ENCODE measurements at regions not wholly inside any gene's neighbourhood (a gene's known extent, or its start where the extent isn't known, plus 50 kb on each side); places are given as distances from the start of the nearest gene placed in this dataset.

DNA sequence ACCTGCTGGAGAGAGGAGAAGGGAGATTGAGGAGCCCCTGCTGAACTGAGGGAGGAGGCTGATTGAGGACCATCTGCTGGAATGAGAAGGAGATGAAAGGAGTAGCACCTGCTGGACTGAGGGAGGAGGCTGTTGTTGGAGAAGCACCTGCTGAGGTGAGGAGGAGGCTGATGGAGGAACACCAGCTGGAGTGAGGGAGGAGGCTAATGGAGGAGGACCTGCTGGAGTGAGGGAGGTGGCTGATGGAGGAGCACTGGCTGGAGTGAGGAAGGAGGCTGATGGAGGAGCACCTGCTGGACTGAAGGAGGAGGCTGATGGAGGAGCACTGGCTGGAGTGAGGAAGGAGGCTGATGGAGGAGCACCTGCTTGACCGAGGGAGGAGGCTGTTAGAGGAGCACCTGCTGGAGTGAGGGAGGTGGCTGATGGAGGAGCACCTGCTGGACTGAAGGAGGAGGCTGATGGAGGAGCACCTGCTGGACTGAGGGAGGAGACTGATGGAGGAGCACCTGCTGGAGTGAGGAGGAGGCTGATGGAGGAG, 409.2 kb upstream of the MYT1L start:
- no peak overlapping the region for H3K4me3 Mint-ChIP-seq
- no peak overlapping the region for H3K27ac Mint-ChIP-seq
- intact Hi-C loops (cut with micrococcal nuclease), result no loop called here
- H3K36me3 Mint-ChIP-seq (ENCODE audit: low read depth), result no peaks in the 10 kb centered on the region
- H3K4me1 Mint-ChIP-seq, result no peaks in the 10 kb centered on the region
- DNase-seq, result no peak
- H3K27me3 Mint-ChIP-seq, result no peaks in the 10 kb centered on the region
- no peaks in the 10 kb centered on the region for H3K9me3 Mint-ChIP-seq

DNA sequence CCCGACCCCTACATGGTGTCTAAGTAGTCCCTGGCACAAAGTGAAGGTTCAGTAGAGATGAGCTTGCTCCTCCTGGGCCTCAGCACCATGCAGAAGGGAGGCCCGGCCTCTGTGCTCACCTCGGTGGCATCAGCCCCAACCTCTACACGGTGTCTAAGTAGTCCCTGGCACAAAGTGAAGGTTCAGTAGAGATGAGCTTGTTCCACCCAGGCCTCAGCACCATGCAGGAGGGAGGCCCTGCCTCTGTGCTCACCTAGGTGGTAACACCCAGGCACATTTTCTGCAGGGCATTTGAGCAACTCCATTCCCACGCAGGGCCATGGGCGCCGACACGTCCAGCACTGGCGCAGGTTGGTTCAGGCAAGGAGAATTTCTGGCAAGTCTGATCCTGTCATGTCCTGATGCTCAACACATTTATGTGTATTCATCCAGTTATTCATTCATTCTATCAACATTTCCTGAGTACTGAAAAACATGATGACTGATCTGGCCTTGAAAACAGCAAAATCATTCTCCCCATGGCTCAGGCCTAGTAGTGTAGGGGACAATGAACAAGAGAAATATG, 408.2 kb upstream of the MYT1L start:
- no peaks in the 10 kb centered on the region for H3K4me1 Mint-ChIP-seq
- peaks cover 1% of the 10 kb centered on the region for H3K27me3 Mint-ChIP-seq
- H3K36me3 Mint-ChIP-seq (ENCODE audit: low read depth), result no peaks in the 10 kb centered on the region
- H3K27ac Mint-ChIP-seq, result no peak overlapping the region
- no peak for DNase-seq
- H3K9me3 Mint-ChIP-seq, result no peaks in the 10 kb centered on the region
- no peak overlapping the region for H3K4me3 Mint-ChIP-seq
- intact Hi-C loops (cut with micrococcal nuclease), result no loop called here

DNA sequence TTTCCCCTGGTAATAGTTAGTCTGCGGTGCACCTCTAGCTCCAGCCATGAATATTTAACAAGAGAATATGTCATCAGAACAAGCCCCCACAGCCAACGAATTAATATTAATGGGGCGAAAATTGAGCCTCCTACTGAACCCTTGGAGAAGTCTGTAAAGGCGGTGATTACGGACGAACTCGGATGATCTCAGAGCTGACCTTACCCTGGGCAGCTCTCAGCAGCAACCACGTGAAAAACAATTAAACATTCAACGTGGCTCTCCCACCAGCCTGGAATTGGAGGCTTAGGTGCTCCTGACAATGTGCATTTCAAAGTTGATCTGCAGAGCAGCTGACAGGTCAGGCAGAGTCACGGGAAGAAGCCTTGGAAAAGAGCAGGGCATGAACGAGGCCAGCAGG, 407.6 kb upstream of the MYT1L start:
- Mint-ChIP-seq H3K4me3 (no peak overlapping the region), H3K9me3 (no peaks in the 10 kb centered on the region), H3K4me1 (no peaks in the 10 kb centered on the region), H3K27ac (no peak overlapping the region), H3K36me3 (ENCODE audit: low read depth) (no peaks in the 10 kb centered on the region), H3K27me3 (peaks cover 1% of the 10 kb centered on the region)
- intact Hi-C loops (cut with micrococcal nuclease), result no loop called here
- no peak for DNase-seq

DNA sequence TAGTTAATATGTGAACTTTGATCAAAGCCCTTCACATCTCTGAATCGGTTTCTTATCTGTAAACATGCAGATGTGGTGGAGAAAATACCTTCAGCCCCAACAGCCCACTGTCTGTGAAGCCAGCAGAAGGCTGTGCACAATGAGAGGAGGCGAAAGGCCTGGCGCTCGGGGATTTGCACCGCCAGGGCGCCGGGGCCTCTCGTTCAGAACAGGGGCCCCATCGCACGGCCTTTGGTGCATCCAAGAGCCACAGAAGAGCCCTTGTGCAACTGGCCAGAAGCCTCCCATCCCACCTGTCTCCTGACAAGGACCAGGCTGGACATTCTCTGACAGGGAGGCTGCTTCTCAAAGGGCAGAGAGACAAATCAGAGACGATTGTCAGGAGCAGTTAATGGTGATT, 407.2 kb upstream of the MYT1L start:
- H3K9me3 Mint-ChIP-seq, result no peaks in the 10 kb centered on the region
- peaks cover 1% of the 10 kb centered on the region for H3K27me3 Mint-ChIP-seq
- no peaks in the 10 kb centered on the region for H3K36me3 Mint-ChIP-seq (ENCODE audit: low read depth)
- DNase-seq, result no peak
- intact Hi-C loops (cut with micrococcal nuclease), result no loop called here
- H3K4me3 Mint-ChIP-seq, result no peak overlapping the region
- no peaks in the 10 kb centered on the region for H3K4me1 Mint-ChIP-seq
- no peak overlapping the region for H3K27ac Mint-ChIP-seq

DNA sequence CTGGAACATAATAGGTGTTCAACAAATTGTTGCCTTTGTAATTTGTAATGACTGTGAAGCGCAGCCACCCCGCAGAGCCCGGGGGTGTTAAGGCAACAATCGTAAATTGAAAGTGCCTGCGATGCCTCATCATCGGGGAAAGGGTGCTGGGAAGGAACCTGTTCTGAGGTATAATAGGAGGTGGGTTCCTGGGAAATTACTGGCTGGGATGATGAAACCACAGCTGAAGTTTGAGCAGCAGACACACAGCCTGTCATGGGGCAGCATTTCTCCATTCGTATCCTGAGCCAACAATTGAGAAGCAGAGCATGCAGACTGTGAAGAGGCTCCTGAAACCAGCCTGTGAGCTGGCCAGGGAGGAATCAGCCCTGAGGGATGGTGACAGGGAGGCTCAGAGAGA, 404.0 kb upstream of the MYT1L start:
- no peaks in the 10 kb centered on the region for H3K36me3 Mint-ChIP-seq (ENCODE audit: low read depth)
- H3K27me3 Mint-ChIP-seq, result peaks cover 1% of the 10 kb centered on the region
- intact Hi-C loops (cut with micrococcal nuclease), result no loop called here
- H3K4me1 Mint-ChIP-seq, result no peaks in the 10 kb centered on the region
- DNase-seq, result no peak
- H3K27ac Mint-ChIP-seq, result no peak overlapping the region
- H3K9me3 Mint-ChIP-seq, result no peaks in the 10 kb centered on the region
- H3K4me3 Mint-ChIP-seq, result no peak overlapping the region

DNA sequence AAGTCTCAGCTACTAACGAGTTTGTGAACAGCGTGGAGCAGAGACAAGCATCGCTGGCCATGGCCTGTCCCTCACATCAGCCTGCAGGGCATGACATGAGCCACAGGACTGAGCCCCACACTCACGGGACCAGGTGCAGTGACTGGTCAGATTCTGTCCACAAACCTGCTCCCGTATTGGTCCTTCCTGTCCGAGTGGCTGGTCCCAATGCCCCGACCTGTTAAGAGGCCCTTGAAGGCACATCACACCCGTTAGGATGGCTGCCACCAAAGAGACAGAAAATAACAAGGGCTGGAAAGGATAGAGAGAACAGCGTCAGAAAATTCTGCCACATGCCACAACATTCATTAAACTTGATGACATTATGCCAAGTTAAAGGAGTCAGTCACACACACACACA, 403.2 kb upstream of the MYT1L start:
- Mint-ChIP-seq H3K27me3 (peaks cover 1% of the 10 kb centered on the region), H3K4me1 (no peaks in the 10 kb centered on the region), H3K36me3 (ENCODE audit: low read depth) (no peaks in the 10 kb centered on the region), H3K27ac (no peak overlapping the region), H3K4me3 (no peak overlapping the region), H3K9me3 (no peaks in the 10 kb centered on the region)
- DNase-seq, result no peak
- intact Hi-C loops (cut with micrococcal nuclease), result no loop called here

DNA sequence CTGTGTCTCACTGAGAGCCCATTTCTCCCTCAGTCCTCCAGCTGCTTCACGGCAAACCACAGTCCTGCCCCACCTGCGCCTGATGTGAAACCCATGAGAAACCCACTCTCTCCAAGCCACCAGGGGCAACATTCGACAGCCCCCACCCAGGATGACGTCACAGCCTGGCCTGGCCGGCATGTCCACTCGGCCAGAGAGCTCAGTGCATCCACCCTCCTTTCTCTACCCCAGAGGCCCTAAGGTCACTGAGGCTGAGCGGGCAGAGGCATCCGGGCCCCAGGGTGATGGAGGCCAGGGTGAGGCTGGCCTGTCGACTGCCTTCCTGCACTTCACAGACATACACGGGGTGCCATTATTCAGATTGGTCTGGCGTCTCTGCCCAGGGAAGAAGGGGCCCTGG, 402.7 kb upstream of the MYT1L start:
- H3K27me3 Mint-ChIP-seq, result peaks cover 1% of the 10 kb centered on the region
- no peak overlapping the region for H3K4me3 Mint-ChIP-seq
- H3K27ac Mint-ChIP-seq, result no peak overlapping the region
- intact Hi-C loops (cut with micrococcal nuclease), result no loop called here
- no peaks in the 10 kb centered on the region for H3K36me3 Mint-ChIP-seq (ENCODE audit: low read depth)
- H3K9me3 Mint-ChIP-seq, result no peaks in the 10 kb centered on the region
- H3K4me1 Mint-ChIP-seq, result no peaks in the 10 kb centered on the region
- no peak for DNase-seq

DNA sequence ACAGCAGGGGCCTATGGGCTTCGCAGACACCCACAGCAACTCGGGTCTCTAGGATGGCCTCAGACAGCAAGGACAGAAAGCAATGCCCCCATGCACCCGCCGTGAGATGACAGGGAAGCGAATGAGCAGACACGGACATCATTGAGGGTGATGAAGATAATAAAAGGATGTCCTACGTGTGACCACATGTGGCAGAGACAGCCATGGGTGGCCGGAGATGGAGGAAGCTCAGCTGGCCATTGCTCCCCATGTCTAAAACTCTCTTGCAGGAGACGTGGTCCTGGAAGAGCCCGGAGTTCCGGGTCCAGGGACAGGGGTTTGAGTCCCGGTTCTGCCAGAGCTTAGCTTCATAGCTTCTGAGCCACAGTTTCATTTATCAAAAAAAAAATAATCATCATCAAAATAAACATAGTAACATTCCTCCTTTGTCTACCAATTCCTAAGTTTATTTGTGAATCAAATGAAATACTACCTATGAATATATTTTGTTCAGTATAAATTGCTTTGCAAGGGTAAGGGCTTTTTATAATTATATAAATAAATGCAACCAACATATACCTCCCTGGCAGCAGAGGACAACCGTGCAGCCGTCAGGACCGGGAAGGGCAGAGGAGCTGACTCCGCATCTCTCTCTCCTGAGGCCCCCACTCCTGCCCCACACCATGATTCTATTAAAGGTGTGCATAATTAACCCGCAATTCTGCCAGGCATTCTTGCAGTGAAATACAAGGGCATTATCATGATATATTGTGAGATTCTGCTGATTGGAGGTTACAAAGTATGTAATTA, 401.4 kb upstream of the MYT1L start:
- Mint-ChIP-seq H3K36me3 (ENCODE audit: low read depth) (no peaks in the 10 kb centered on the region), H3K9me3 (no peaks in the 10 kb centered on the region), H3K27ac (no peak overlapping the region), H3K4me3 (no peak overlapping the region), H3K4me1 (no peaks in the 10 kb centered on the region), H3K27me3 (peaks cover 1% of the 10 kb centered on the region)
- no peak for DNase-seq
- intact Hi-C loops (cut with micrococcal nuclease), result no loop called here

DNA sequence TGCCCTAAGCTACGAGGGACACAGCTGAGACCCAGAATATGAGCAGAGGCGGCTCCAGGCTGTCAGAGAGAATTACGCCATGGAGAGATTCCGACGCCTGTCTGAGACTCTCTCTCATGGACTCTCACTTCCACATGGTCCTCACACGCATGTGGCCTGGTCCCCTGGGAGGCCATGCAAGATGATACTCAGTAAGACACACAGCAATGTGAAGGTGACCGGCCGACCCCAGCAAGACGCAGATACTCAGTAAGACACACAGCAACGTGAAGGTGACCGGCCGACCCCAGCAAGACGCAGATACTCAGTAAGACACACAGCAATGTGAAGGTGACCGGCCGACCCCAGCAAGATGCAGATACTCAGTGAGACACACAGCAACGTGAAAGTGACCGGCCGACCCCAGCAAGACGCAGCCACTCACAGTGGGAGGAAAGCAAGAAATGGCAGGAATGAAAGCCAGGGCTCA, 400.8 kb upstream of the MYT1L start:
- no peaks in the 10 kb centered on the region for H3K9me3 Mint-ChIP-seq
- H3K4me1 Mint-ChIP-seq, result no peaks in the 10 kb centered on the region
- H3K27me3 Mint-ChIP-seq, result peaks cover 1% of the 10 kb centered on the region
- DNase-seq, result no peak
- intact Hi-C loops (cut with micrococcal nuclease), result no loop called here
- H3K27ac Mint-ChIP-seq, result no peak overlapping the region
- H3K4me3 Mint-ChIP-seq, result no peak overlapping the region
- no peaks in the 10 kb centered on the region for H3K36me3 Mint-ChIP-seq (ENCODE audit: low read depth)

DNA sequence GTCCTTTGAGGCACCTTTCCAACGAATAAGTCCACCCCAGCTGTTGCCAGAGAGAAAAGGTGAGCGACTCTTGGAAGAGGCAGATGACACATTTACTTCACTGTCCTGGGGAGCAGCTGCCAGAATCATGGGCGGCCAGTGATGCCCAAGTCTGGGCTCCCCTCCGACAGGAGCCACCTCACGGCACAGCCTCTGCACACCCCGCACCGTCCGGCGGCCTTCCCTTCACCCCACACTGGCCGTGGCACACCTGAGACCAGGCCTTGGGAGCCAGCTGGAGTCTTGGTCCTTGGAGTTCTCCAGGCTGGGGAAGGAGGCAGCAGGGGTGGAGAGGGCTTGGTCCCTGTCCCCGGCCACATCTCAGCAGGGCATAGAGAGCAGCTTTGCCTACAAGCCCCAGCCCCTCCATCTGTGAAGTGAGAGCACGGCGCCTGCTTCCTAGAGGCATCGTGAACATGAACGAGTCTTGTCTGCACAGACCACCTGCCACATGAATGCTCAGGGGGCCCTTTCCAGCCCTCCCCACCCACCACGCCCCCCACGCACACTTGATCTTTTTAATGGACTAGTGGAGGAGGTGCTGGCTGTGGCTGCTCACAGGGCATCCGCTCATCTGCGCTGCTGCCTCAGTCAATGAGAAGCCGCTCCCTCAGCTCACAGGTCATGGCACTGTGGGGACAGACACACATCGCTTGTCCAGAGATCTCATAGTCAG, 400.2 kb upstream of the MYT1L start:
- no peak overlapping the region for H3K4me3 Mint-ChIP-seq
- peaks cover 1% of the 10 kb centered on the region for H3K27me3 Mint-ChIP-seq
- intact Hi-C loops (cut with micrococcal nuclease), result no loop called here
- no peaks in the 10 kb centered on the region for H3K9me3 Mint-ChIP-seq
- no peak for DNase-seq
- no peaks in the 10 kb centered on the region for H3K36me3 Mint-ChIP-seq (ENCODE audit: low read depth)
- no peaks in the 10 kb centered on the region for H3K4me1 Mint-ChIP-seq
- no peak overlapping the region for H3K27ac Mint-ChIP-seq

DNA sequence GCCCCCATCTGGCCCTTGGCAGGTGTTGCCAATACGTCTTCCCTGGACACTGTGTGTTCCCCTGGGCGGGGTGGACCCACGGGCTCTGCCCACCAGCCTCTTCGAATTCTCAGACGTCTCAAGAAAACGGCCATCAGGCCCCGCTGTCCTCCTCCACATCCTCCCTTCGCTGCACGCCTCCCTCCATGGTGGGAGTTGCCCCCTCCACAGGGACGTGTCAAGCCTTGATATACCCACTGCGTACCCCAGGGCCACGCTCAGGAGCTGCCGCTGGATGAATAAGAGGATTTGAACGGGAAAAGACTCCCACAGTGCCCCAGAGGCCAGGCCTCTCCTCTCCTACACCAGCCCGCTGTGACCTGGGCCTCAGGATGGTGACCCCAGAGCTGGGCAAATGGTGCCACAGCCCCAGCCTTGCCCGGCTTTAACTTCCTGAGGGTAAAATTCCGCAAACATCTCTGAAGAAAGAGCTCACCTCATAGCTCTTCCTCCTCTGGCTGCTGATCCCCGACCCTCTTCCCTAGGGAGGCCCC, 399.3 kb upstream of the MYT1L start:
- Mint-ChIP-seq H3K9me3 (no peaks in the 10 kb centered on the region), H3K36me3 (ENCODE audit: low read depth) (no peaks in the 10 kb centered on the region), H3K27me3 (peaks cover 1% of the 10 kb centered on the region), H3K4me1 (no peaks in the 10 kb centered on the region), H3K27ac (no peak overlapping the region), H3K4me3 (no peak overlapping the region)
- DNase-seq, result no peak
- intact Hi-C loops (cut with micrococcal nuclease), result no loop called here

DNA sequence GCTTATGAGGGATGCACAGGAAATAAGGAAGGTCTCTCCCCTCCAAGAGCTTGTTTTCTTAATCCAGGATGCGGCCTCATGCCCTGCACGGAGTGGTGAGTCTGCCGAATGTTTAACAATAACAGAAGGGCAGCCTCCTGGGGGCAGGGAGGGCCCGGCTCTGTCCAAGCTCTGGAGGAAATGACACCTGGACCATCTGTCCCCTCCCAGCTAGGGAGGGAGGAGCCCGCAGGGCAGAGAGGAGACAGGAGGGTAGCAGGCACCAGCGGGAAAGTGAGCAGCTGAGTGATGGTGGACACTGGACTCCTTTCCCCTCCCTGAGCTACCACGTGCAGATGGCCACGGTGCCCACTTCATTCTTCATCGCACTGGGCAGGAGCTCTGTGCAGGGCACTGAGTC, 398.2 kb upstream of the MYT1L start:
- Mint-ChIP-seq H3K27me3 (no peaks in the 10 kb centered on the region), H3K9me3 (no peaks in the 10 kb centered on the region), H3K27ac (no peak overlapping the region), H3K4me3 (no peak overlapping the region), H3K36me3 (ENCODE audit: low read depth) (no peaks in the 10 kb centered on the region), H3K4me1 (no peaks in the 10 kb centered on the region)
- DNase-seq, result no peak
- intact Hi-C loops (cut with micrococcal nuclease), result no loop called here

DNA sequence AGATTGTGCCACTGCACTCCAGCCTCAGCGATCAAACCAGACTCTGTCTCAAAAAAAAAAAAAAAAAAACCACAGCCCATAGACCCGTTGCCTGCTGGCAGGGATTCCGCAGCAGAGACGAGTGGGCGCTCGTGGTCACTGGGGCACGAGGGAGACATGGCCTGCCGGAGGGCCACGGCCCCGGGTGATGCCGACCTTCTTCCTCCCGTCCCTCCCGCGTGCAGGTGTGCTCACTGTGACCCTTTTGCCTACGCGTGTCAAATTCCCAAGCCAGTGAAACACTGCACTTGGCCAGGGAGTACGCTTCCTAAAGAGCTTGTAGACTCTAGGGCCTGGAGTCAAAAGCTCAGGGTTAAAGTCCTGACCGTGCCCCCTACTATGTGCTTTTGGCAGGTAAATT, 397.6 kb upstream of the MYT1L start:
- Mint-ChIP-seq H3K4me3 (no peak overlapping the region), H3K27me3 (no peaks in the 10 kb centered on the region), H3K9me3 (no peaks in the 10 kb centered on the region), H3K27ac (no peak overlapping the region), H3K36me3 (ENCODE audit: low read depth) (no peaks in the 10 kb centered on the region), H3K4me1 (no peaks in the 10 kb centered on the region)
- intact Hi-C loops (cut with micrococcal nuclease), result no loop called here
- no peak for DNase-seq

DNA sequence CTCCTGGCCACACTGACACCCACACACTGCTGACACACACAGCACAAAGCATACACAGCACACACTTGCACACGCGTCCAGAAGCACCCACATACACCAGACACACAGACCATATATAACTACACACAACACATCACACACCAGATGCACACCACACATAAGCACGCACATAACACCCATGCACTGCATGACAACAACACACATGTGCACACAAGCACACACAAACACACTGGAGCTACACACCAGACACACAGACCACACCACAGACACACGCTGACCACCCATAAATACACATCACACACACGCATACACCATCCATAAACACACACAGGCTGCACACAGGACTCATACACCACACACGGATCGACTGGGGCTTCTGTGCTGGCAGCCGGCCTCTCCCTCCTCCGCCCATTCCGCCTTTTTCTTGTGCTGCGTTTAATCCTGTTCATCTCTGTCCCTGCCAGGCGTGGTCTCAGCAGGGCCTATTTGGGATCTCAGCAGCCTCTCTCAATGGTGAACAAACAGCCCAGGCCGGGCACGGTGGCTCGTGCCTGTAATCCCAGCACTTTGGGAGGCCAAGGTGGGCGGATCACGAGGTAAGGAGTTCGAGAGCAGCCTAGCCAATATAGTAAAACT, 396.9 kb upstream of the MYT1L start:
- H3K4me1 Mint-ChIP-seq, result no peaks in the 10 kb centered on the region
- no peaks in the 10 kb centered on the region for H3K27me3 Mint-ChIP-seq
- no peak overlapping the region for H3K4me3 Mint-ChIP-seq
- no peaks in the 10 kb centered on the region for H3K36me3 Mint-ChIP-seq (ENCODE audit: low read depth)
- no peaks in the 10 kb centered on the region for H3K9me3 Mint-ChIP-seq
- no peak overlapping the region for H3K27ac Mint-ChIP-seq
- no peak for DNase-seq
- intact Hi-C loops (cut with micrococcal nuclease), result no loop called here
